ENCODE measurements at regions not wholly inside any gene's neighbourhood (a gene's known extent, or its start where the extent isn't known, plus 50 kb on each side); places are given as distances from the start of the nearest gene placed in this dataset.

- TF ChIP-seq MAX (IDR thresholded peaks at IDR 0.05; ENCODE audit: low read depth, low read length) (no peak), CTCF (IDR thresholded peaks at IDR 0.05; ENCODE audit: low read depth, low read length) (no peak), POLR2A (IDR thresholded peaks at IDR 0.05; ENCODE audit: extremely low read depth, insufficient read length) (no peak), MYC (IDR thresholded peaks at IDR 0.05; ENCODE audit: low read depth, low read length) (no peak)
- no peak for DNase-seq (ENCODE audit: low read depth)
- H3K4me3 ChIP-seq (ENCODE audit: low read depth, low read length): no peak overlapping the region
These were observed 898.1 kb upstream of the WWC1 start for GRCh38 chr5:167393358-167393757.

- TF ChIP-seq MAX (IDR thresholded peaks at IDR 0.05; ENCODE audit: low read depth, low read length) (no peak), MYC (IDR thresholded peaks at IDR 0.05; ENCODE audit: low read depth, low read length) (no peak), CTCF (IDR thresholded peaks at IDR 0.05; ENCODE audit: low read depth, low read length) (no peak), POLR2A (IDR thresholded peaks at IDR 0.05; ENCODE audit: extremely low read depth, insufficient read length) (no peak)
- H3K4me3 ChIP-seq (ENCODE audit: low read depth, low read length): no peak overlapping the region
- no peak for DNase-seq (ENCODE audit: low read depth)
These were observed 888.8 kb upstream of the WWC1 start for GRCh38 chr5:167402671-167403070.

GRCh38 chr5:167406513-167406912 lies 884.9 kb upstream of the WWC1 start:
- TF ChIP-seq CTCF (IDR thresholded peaks at IDR 0.05; ENCODE audit: low read depth, low read length) (no peak), POLR2A (IDR thresholded peaks at IDR 0.05; ENCODE audit: extremely low read depth, insufficient read length) (no peak), MAX (IDR thresholded peaks at IDR 0.05; ENCODE audit: low read depth, low read length) (no peak), MYC (IDR thresholded peaks at IDR 0.05; ENCODE audit: low read depth, low read length) (no peak)
- DNase-seq (ENCODE audit: low read depth): no peak

GRCh38 chr5:167412556-167412955 lies 878.9 kb upstream of the WWC1 start:
- no peak overlapping the region for H3K4me3 ChIP-seq (ENCODE audit: low read depth, low read length)
- TF ChIP-seq CTCF (IDR thresholded peaks at IDR 0.05; ENCODE audit: low read depth, low read length): no peak
- no peak for TF ChIP-seq MYC (IDR thresholded peaks at IDR 0.05; ENCODE audit: low read depth, low read length)
- no peak for DNase-seq (ENCODE audit: low read depth)

More at GRCh38 chr5:167406513-167406912, 884.9 kb upstream of the WWC1 start:
- no peak overlapping the region for H3K4me3 ChIP-seq (ENCODE audit: low read depth, low read length)

- TF ChIP-seq CTCF (IDR thresholded peaks at IDR 0.05; ENCODE audit: low read depth, low read length) (no peak), POLR2A (IDR thresholded peaks at IDR 0.05; ENCODE audit: extremely low read depth, insufficient read length) (no peak)
- DNase-seq (ENCODE audit: low read depth): no peak
- no peak overlapping the region for H3K4me3 ChIP-seq (ENCODE audit: low read depth, low read length)
These were observed 877.9 kb upstream of the WWC1 start for GRCh38 chr5:167413506-167413905.

- no peak for DNase-seq (ENCODE audit: low read depth)
- TF ChIP-seq MYC (IDR thresholded peaks at IDR 0.05; ENCODE audit: low read depth, low read length) (no peak), POLR2A (IDR thresholded peaks at IDR 0.05; ENCODE audit: extremely low read depth, insufficient read length) (no peak), MAX (IDR thresholded peaks at IDR 0.05; ENCODE audit: low read depth, low read length) (no peak), CTCF (IDR thresholded peaks at IDR 0.05; ENCODE audit: low read depth, low read length) (no peak)
- H3K4me3 ChIP-seq (ENCODE audit: low read depth, low read length): no peak overlapping the region
These were observed 876.8 kb upstream of the WWC1 start for GRCh38 chr5:167414611-167415010.

Measured in NB4 (cell line).